Transverse colon (tissue), 4 donors: ENCODE measurements at regions not wholly inside any gene's neighbourhood (a gene's known extent, or its start where the extent isn't known, plus 50 kb on each side); places are given as distances from the start of the nearest gene placed in this dataset.

Experiments used
- CTCF ChIP-seq, 5 experiments: fragments of 200-600 bp in 3 of 5; fragments of 450-650 bp in 2 of 5; sonication (generic) in 3 of 5; IDR thresholded peaks; 1 replicate in 2 of 5; 2 replicates in 3 of 5; pipeline ENCODE4 v1.5.1; 2016 to 2017; ENCODE audit warnings: antibody characterized with exemption in 5 of 5, inconsistent platforms in 3 of 5, mild to moderate bottlenecking in 2 of 5, moderate library complexity in 1 of 5
- POLR2A ChIP-seq: fragments of 450-650 bp; IDR thresholded peaks from one replicate; pipeline ENCODE4 v1.6.1; 2016; ENCODE audit warnings: antibody characterized with exemption, mild to moderate bottlenecking, moderate library complexity
- POLR2AphosphoS5 ChIP-seq, 3 donors: sonication (generic); formaldehyde crosslinking; IDR thresholded peaks; one replicate each; pipeline ENCODE4 v1.6.1; 2016; ENCODE audit warnings: antibody characterized with exemption in 3 of 3

- TF ChIP-seq CTCF (IDR thresholded peaks at IDR 0.05) (no peak), POLR2AphosphoS5 (IDR thresholded peaks at IDR 0.05) (no peak), POLR2A (no peak)
These were observed 378.4 kb downstream of the CDH7 start for GRCh38 chr18:66129248-66129647.
